ENCODE measurements at regions not wholly inside any gene's neighbourhood (a gene's known extent, or its start where the extent isn't known, plus 50 kb on each side); places are given as distances from the start of the nearest gene placed in this dataset.

DNA sequence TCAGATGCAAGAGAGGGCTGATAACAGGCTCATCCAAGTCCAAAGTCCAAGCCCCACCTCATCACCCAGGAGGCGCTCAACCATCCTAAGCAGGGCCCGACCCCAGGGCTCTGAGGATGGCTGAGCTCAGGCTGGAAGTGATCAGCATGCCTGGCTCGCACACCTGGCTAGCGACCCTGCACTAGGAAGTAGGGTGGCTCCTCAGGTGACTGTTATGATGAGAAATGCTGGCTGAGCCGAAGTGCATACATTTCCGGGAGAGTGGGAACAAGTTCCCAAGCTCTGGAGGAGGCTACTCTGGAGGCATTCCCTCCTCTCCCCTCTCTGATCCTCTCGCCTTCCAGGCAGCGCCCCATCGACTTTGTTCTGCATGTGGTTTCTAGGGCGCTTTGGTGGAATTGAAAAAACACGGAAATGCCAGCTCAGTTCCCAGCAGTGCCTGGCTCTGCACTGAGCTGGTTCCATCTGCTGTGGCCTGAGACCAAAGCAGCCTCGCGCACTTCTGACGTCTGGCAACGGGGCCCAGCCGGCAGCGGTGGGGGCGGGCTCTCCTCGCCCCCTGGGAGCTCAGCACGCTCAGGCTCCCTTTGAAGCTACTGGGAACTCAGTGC lies 130.3 kb downstream of the IRF8 start:
- no peak overlapping the region for H3K27ac ChIP-seq
- H3K36me3 ChIP-seq, result no peaks in the 10 kb centered on the region
- H3K4me1 ChIP-seq, result peaks cover 24% of the 10 kb centered on the region
- H3K4me3 ChIP-seq, result no peak overlapping the region
- peaks cover 8% of the 10 kb centered on the region for H3K9me3 ChIP-seq
- DNase-seq (ENCODE audit: low spot score in 2 of 2), result peak; percentile 60 to 67
- H3K27me3 ChIP-seq, result peaks cover 35% of the 10 kb centered on the region
- WGBS, result 12% methylated on average over 7 of the region's 20 CpGs
- TF ChIP-seq POLR2A (IDR thresholded peaks at IDR 0.05) (no peak), EP300 (IDR thresholded peaks at IDR 0.05) (no peak)
- TF ChIP-seq, protein P1, sequence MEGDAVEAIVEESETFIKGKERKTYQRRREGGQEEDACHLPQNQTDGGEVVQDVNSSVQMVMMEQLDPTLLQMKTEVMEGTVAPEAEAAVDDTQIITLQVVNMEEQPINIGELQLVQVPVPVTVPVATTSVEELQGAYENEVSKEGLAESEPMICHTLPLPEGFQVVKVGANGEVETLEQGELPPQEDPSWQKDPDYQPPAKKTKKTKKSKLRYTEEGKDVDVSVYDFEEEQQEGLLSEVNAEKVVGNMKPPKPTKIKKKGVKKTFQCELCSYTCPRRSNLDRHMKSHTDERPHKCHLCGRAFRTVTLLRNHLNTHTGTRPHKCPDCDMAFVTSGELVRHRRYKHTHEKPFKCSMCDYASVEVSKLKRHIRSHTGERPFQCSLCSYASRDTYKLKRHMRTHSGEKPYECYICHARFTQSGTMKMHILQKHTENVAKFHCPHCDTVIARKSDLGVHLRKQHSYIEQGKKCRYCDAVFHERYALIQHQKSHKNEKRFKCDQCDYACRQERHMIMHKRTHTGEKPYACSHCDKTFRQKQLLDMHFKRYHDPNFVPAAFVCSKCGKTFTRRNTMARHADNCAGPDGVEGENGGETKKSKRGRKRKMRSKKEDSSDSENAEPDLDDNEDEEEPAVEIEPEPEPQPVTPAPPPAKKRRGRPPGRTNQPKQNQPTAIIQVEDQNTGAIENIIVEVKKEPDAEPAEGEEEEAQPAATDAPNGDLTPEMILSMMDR (IDR thresholded peaks at IDR 0.05), result no peak

DNA sequence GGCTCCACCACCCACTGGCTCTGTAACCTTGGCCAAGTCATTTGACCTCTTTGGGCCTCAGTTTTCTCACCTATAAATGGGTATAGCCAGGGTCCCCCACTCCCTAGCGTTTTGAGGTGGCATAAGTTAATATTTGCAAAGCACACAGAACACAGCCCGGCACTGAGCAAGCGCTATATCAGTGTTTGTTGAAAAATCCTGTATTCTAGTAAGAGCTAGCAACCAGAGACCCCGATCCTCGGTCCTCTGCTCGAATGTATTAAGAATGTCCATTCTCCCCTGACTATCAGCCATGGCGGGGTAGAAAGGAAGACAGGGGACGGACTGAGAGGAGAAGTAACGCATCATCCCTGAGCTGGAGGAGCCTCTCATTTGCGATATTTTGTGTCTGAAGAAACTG lies 131.2 kb downstream of the IRF8 start:
- H3K27me3 ChIP-seq, result peaks cover 35% of the 10 kb centered on the region
- TF ChIP-seq, protein P1 (IDR thresholded peaks at IDR 0.05), result no peak
- TF ChIP-seq POLR2A (IDR thresholded peaks at IDR 0.05) (no peak), EP300 (IDR thresholded peaks at IDR 0.05) (no peak), POLR2AphosphoS5 (IDR thresholded peaks at IDR 0.05) (no peak)
- H3K36me3 ChIP-seq, result no peaks in the 10 kb centered on the region
- WGBS, result 93% methylated on average over 10 of the region's 10 CpGs
- H3K4me3 ChIP-seq, result no peak overlapping the region
- peak; percentile 40 to 70 for DNase-seq (ENCODE audit: low spot score in 2 of 2)
- no peak overlapping the region for H3K27ac ChIP-seq
- peaks cover 24% of the 10 kb centered on the region for H3K4me1 ChIP-seq
- H3K9me3 ChIP-seq, result peaks cover under 1% of the 10 kb centered on the region

DNA sequence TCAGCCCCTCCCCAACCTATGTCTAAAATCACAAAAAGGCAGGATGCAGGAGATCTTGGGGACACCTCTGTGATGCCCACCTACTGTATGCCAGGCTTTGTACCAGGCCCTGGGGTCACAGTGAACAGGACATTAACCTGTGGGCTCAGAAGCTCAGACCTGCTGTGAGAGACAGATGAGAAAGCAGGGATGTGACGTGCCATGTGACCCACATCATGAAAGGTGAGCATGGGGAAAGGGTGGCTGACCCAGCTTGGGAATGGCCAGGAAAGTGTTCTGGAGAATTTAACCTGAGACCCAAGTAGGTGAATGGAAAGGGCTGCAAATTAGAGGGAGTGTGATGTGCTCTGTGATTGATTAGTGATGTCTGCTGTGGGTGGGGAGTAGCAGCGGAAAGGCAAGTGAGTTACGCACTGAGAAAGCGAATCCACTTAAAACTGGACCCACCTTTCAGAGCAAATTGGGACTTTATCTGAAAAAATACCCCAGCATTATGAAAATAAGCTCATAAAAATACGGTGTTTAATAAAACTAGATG lies 132.2 kb downstream of the IRF8 start:
- peak in 1 of 2 donors; percentile 28 for DNase-seq (ENCODE audit: low spot score in 2 of 2)
- no peak for TF ChIP-seq EP300 (IDR thresholded peaks at IDR 0.05)
- TF ChIP-seq, protein P1 (IDR thresholded peaks at IDR 0.05), result no peak
- no peak for TF ChIP-seq POLR2A (IDR thresholded peaks at IDR 0.05)
- no peak for TF ChIP-seq POLR2AphosphoS5 (IDR thresholded peaks at IDR 0.05)

DNA sequence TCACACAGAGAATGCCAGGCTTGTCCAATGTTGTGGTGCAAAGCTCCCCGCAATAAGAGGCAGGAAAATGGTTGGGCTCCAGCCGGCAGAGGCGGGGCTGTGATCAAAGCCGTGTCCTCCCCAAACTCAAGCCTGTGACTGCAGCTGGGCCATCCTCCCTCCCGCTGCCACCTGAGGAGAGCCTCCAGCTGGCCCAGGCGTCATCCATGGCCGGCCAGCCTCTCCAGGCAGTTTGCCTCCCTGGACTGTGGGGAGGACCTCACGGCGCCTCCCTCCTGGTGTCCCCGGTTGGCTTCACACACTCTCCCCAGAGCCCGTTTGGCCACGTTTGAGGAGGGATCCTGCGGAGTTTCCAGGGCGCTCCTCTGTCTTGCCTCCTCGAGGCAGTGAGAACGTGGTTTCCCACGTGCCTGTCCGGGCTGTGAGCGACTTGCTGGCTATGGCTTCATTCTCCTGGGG lies 134.1 kb downstream of the IRF8 start:
- Histone ChIP-seq H3K4me1 (peaks cover 24% of the 10 kb centered on the region), H3K36me3 (no peaks in the 10 kb centered on the region), H3K27me3 (peaks cover 38% of the 10 kb centered on the region), H3K4me3 (no peak overlapping the region), H3K9me3 (no peaks in the 10 kb centered on the region), H3K27ac (no peak overlapping the region)
- DNase-seq (ENCODE audit: low spot score in 2 of 2), result peak in 1 of 2 donors; percentile 36
- TF ChIP-seq POLR2A (IDR thresholded peaks at IDR 0.05) (no peak), POLR2AphosphoS5 (IDR thresholded peaks at IDR 0.05) (no peak), EP300 (IDR thresholded peaks at IDR 0.05) (no peak)
- TF ChIP-seq, protein P1 (IDR thresholded peaks at IDR 0.05), result no peak
- 43% methylated on average over 12 of the region's 19 CpGs for WGBS

More for the DNA sequence above, 132.2 kb downstream of the IRF8 start:
- Histone ChIP-seq H3K4me1 (peaks cover 24% of the 10 kb centered on the region), H3K27me3 (peaks cover 35% of the 10 kb centered on the region), H3K36me3 (no peaks in the 10 kb centered on the region), H3K4me3 (no peak overlapping the region), H3K9me3 (no peaks in the 10 kb centered on the region), H3K27ac (no peak overlapping the region)
- WGBS, result 91% methylated on average over 5 of the region's 5 CpGs

DNA sequence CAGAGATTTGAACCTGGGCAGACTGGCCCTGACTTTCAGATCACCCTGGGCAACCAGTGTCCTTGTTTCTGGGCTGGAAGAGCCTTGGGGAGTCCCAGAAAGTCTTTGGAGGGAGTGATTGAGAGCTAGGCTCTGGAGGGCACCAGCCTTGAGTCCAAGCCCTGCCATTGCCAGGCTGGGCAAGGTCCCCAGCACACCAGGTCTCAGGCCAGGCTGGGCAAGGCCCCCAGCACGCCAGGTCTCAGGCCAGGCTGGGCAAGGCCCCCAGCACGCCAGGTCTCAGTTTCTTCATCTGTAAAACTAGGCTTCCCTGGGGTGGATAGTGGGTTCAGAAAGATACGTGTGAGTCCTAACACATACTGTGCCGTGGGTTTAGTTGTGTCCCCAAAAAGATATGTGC lies 135.0 kb downstream of the IRF8 start:
- TF ChIP-seq, protein P1 (IDR thresholded peaks at IDR 0.05), result no peak
- TF ChIP-seq POLR2A (IDR thresholded peaks at IDR 0.05) (no peak), EP300 (IDR thresholded peaks at IDR 0.05) (no peak), POLR2AphosphoS5 (IDR thresholded peaks at IDR 0.05) (no peak)
- H3K27ac ChIP-seq, result no peak overlapping the region
- H3K36me3 ChIP-seq, result no peaks in the 10 kb centered on the region
- WGBS, result 100% methylated on average over 2 of the region's 4 CpGs
- no peaks in the 10 kb centered on the region for H3K9me3 ChIP-seq
- H3K4me1 ChIP-seq, result peaks cover 31% of the 10 kb centered on the region
- H3K27me3 ChIP-seq, result peaks cover 42% of the 10 kb centered on the region
- no peak overlapping the region for H3K4me3 ChIP-seq
- DNase-seq (ENCODE audit: low spot score in 2 of 2), result no peak
